ENCODE measurements at regions not wholly inside any gene's neighbourhood (a gene's known extent, or its start where the extent isn't known, plus 50 kb on each side); places are given as distances from the start of the nearest gene placed in this dataset.
A peak's percentile ranks its signal among the peaks of the same experiment; 100 is the strongest.

- Histone ChIP-seq H3K27me3 (ENCODE audit: insufficient read depth, low read length) (no peaks in the 10 kb centered on the region), H3K4ac (ENCODE audit: low read depth, low read length) (no peak overlapping the region), H3K23ac (ENCODE audit: insufficient read length, low read depth, low read length) (peak overlapping the region; percentile 18), H4K5ac (ENCODE audit: insufficient read length, low read depth, low read length) (no peak overlapping the region), H2BK20ac (ENCODE audit: low read depth, low read length, poor library complexity, severe bottlenecking) (no peak overlapping the region), H4K20me1 (ENCODE audit: control insufficient read depth, insufficient read depth, insufficient read length) (no peaks in the 10 kb centered on the region), H3K27ac (ENCODE audit: insufficient read length, low read depth, low read length) (no peak overlapping the region), H3K23me2 (ENCODE audit: insufficient read length, low read depth, low read length, poor library complexity, severe bottlenecking) (no peaks in the 10 kb centered on the region), H2AFZ (ENCODE audit: low read length) (no peak overlapping the region), H3K4me2 (ENCODE audit: insufficient read depth, insufficient read length, low read length) (no peak overlapping the region), H3K56ac (ENCODE audit: insufficient read length, low read depth, low read length) (no peak overlapping the region), H2BK120ac (ENCODE audit: low read depth, low read length, poor library complexity, severe bottlenecking) (no peak overlapping the region), H3K9ac (ENCODE audit: extremely low read depth, insufficient read length, low read length) (no peak overlapping the region), H4K8ac (replicated peaks; ENCODE audit: insufficient read length, low read depth, low read length) (no peak overlapping the region), H3K14ac (ENCODE audit: insufficient read depth, low read length) (no peak overlapping the region), H2BK15ac (ENCODE audit: low read depth, low read length) (no peak overlapping the region), H3K4me1 (ENCODE audit: insufficient read depth, low read length) (no peaks in the 10 kb centered on the region), H2BK5ac (ENCODE audit: insufficient read length, low read length) (no peak overlapping the region), H4K91ac (ENCODE audit: insufficient read length, low read depth, low read length) (no peak overlapping the region), H2AK5ac (ENCODE audit: insufficient read length, low read length) (no peak overlapping the region), H3K18ac (ENCODE audit: insufficient read length, low read depth, low read length) (no peak overlapping the region), H3K9me3 (ENCODE audit: control insufficient read depth, low read depth, low read length) (no peaks in the 10 kb centered on the region), H3K79me1 (ENCODE audit: insufficient read depth, low read depth, low read length, poor library complexity, severe bottlenecking) (no peaks in the 10 kb centered on the region), H3T11ph (ENCODE audit: low read length) (no peak overlapping the region), H3K79me2 (ENCODE audit: insufficient read depth, low read length) (no peaks in the 10 kb centered on the region), H2BK12ac (ENCODE audit: insufficient read length, low read depth, low read length) (no peak overlapping the region)
- TF ChIP-seq CTCF (conservative IDR thresholded peaks at IDR 0.05): no peak
- Mint-ChIP-seq H3K27ac (no peak overlapping the region; a peak in 1 of 7 replicates), H3K9me3 (no peaks in the 10 kb centered on the region; a peak in 2 of 5 replicates), H3K27me3 (ENCODE audit: low read depth) (peaks cover 6% of the 10 kb centered on the region), H3K4me1 (peaks cover 9 to 14% of the 10 kb centered on the region in 2 experiments), H3K4me3 (peak overlapping the region in 1 of 2 experiments; percentile 3; a peak in 2 of 5 replicates), H3K36me3 (ENCODE audit: insufficient read depth in 1 of 3, low read depth in 3 of 3) (no peaks in the 10 kb centered on the region; a peak in 1 of 7 replicates)
- no CpG with 5 or more reads among the region's 18 CpGs for WGBS (ENCODE audit: extremely low coverage, insufficient read length, low lambda C conversion rate)
- DNase-seq: no peak
Observed at GRCh38 chr11:134521452-134522289, 109.6 kb upstream of the B3GAT1 start.
